ENCODE measurements at regions not wholly inside any gene's neighbourhood (a gene's known extent, or its start where the extent isn't known, plus 50 kb on each side); places are given as distances from the start of the nearest gene placed in this dataset.

GRCh38 chr18:34108206-34108605 lies 116.5 kb downstream of the NOL4 start:
- H3K4me3 ChIP-seq (ENCODE audit: low read depth, low read length): no peak overlapping the region
- DNase-seq (ENCODE audit: low read depth, low spot score): no peak
- ChIA-PET CTCF (interaction anchor here (1.9 kb wide), 1 partner anchor 14 kb away, joined by 4 read pairs; no protein-coding TSS in a partner anchor), POLR2A (no interaction called here)
- TF ChIP-seq, protein P1, sequence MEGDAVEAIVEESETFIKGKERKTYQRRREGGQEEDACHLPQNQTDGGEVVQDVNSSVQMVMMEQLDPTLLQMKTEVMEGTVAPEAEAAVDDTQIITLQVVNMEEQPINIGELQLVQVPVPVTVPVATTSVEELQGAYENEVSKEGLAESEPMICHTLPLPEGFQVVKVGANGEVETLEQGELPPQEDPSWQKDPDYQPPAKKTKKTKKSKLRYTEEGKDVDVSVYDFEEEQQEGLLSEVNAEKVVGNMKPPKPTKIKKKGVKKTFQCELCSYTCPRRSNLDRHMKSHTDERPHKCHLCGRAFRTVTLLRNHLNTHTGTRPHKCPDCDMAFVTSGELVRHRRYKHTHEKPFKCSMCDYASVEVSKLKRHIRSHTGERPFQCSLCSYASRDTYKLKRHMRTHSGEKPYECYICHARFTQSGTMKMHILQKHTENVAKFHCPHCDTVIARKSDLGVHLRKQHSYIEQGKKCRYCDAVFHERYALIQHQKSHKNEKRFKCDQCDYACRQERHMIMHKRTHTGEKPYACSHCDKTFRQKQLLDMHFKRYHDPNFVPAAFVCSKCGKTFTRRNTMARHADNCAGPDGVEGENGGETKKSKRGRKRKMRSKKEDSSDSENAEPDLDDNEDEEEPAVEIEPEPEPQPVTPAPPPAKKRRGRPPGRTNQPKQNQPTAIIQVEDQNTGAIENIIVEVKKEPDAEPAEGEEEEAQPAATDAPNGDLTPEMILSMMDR (IDR thresholded peaks at IDR 0.05; ENCODE audit: insufficient read depth, low read length, missing control alignments): no peak

DNA sequence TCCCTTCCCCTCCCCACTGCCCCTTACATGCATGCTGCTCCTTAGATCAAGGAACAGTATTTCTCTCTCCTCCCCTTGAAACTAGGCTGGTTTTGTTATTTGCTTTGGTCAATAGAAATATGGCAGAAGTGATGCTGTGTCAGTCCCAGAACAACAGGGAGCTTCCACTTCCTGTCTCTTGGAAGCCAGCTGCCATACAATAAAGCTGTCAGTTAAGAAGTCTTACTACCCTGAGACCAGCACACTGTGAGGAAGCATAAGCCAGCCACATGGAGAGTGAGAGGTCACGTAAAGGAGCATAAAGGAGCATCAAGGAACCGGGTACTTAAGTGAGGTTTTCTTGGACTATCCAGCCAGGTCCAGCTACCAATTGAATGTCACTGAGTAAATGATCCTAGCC lies 126.6 kb downstream of the NOL4 start:
- CTCF ChIA-PET: no interaction called here
- DNase-seq (ENCODE audit: low read depth, low spot score): no peak
- H3K4me3 ChIP-seq (ENCODE audit: low read depth, low read length): no peak overlapping the region
- TF ChIP-seq, protein P1 (IDR thresholded peaks at IDR 0.05; ENCODE audit: insufficient read depth, low read length, missing control alignments): no peak
- POLR2A ChIA-PET: no interaction called here

GRCh38 chr18:34097312-34097711 lies 127.4 kb downstream of the NOL4 start:
- CTCF ChIA-PET: interaction anchor here (1.2 to 1.5 kb wide), 2 partner anchors 25 to 26 kb away, joined by 4 read pairs; no protein-coding TSS in a partner anchor
- POLR2A ChIA-PET: no interaction called here
- TF ChIP-seq, protein P1 (IDR thresholded peaks at IDR 0.05; ENCODE audit: insufficient read depth, low read length, missing control alignments): no peak
- no peak overlapping the region for H3K4me3 ChIP-seq (ENCODE audit: low read depth, low read length)
- no peak for DNase-seq (ENCODE audit: low read depth, low spot score)

DNA sequence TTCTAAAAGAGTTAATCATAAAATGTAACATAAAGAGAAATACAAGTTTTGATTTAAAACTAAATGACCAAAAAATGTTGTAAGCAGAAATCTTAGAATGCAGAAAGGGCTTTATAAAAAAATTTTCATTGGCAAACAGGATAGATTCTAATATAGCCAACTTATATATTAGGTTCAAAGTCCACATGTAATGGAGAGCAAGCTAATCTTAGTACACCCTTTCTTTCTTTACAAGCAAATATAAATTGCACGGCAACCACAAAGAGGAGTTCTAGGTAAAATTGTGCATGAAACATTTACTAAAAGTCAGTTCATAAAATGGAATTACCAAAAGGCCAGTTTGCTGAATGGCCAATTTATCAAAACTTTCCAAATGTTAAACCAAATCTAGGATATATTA lies 130.6 kb downstream of the NOL4 start:
- TF ChIP-seq, protein P1 (IDR thresholded peaks at IDR 0.05; ENCODE audit: insufficient read depth, low read length, missing control alignments): no peak
- CTCF ChIA-PET: interaction anchor here (1.3 kb wide), 1 partner anchor 29 kb away, joined by 6 read pairs; no protein-coding TSS in a partner anchor
- no peak for DNase-seq (ENCODE audit: low read depth, low spot score)
- no peak overlapping the region for H3K4me3 ChIP-seq (ENCODE audit: low read depth, low read length)
- POLR2A ChIA-PET: no interaction called here

GRCh38 chr18:34092796-34093195 lies 131.9 kb downstream of the NOL4 start:
- ChIA-PET POLR2A (no interaction called here), CTCF (interaction anchor here (1.3 kb wide), 1 partner anchor 30 kb away, joined by 6 read pairs; no protein-coding TSS in a partner anchor)
- no peak for DNase-seq (ENCODE audit: low read depth, low spot score)
- no peak overlapping the region for H3K4me3 ChIP-seq (ENCODE audit: low read depth, low read length)
- TF ChIP-seq, protein P1 (IDR thresholded peaks at IDR 0.05; ENCODE audit: insufficient read depth, low read length, missing control alignments): no peak

GRCh38 chr18:34086370-34086769 lies 138.3 kb downstream of the NOL4 start:
- TF ChIP-seq, protein P1 (IDR thresholded peaks at IDR 0.05; ENCODE audit: insufficient read depth, low read length, missing control alignments): no peak
- CTCF ChIA-PET: interaction anchor here (1.2 kb wide), 1 partner anchor 236 kb away, joined by 3 read pairs; no protein-coding TSS in a partner anchor
- POLR2A ChIA-PET: no interaction called here
- DNase-seq (ENCODE audit: low read depth, low spot score): no peak
- H3K4me3 ChIP-seq (ENCODE audit: low read depth, low read length): no peak overlapping the region
